H7 (cell line): ENCODE measurements at regions not wholly inside any gene's neighbourhood (a gene's known extent, or its start where the extent isn't known, plus 50 kb on each side); places are given as distances from the start of the nearest gene placed in this dataset.

Experiments used
- DNase-seq: peaks from one replicate; pipeline ENCODE4 v3.0.0; 2012
- H3K27me3 ChIP-seq: 2 replicates; pipeline ENCODE4 v1.6.0; 2011; ENCODE audit warnings: mild to moderate bottlenecking, low read length; ENCODE audit not compliant: control insufficient read depth, insufficient read depth
- H3K36me3 ChIP-seq: replicated peaks from 2 replicates; pipeline ENCODE4 v1.5.1; 2011; ENCODE audit warnings: low read length; ENCODE audit not compliant: control insufficient read depth, insufficient read depth
- H3K4me3 ChIP-seq: 2 replicates; pipeline ENCODE4 v1.5.1; 2011; ENCODE audit warnings: low read depth, mild to moderate bottlenecking, control low read depth, low read length, moderate library complexity; ENCODE audit not compliant: insufficient read depth

GRCh38 chr3:95899494-95899893 is 914.9 kb upstream of the EPHA6 start:
- no peak overlapping the region for H3K4me3 ChIP-seq
- no peaks in the 10 kb centered on the region for H3K27me3 ChIP-seq
- DNase-seq: no peak

GRCh38 chr3:95899911-95900310 is 914.5 kb upstream of the EPHA6 start:
- no peaks in the 10 kb centered on the region for H3K36me3 ChIP-seq
- H3K27me3 ChIP-seq: no peaks in the 10 kb centered on the region
- H3K4me3 ChIP-seq: no peak overlapping the region
- DNase-seq: no peak

More at GRCh38 chr3:95899494-95899893, 914.9 kb upstream of the EPHA6 start:
- H3K36me3 ChIP-seq: no peaks in the 10 kb centered on the region

GRCh38 chr3:95901948-95902347 is 912.4 kb upstream of the EPHA6 start:
- no peaks in the 10 kb centered on the region for H3K36me3 ChIP-seq
- DNase-seq: no peak

GRCh38 chr3:95905182-95905581 is 909.2 kb upstream of the EPHA6 start:
- no peaks in the 10 kb centered on the region for H3K36me3 ChIP-seq
- H3K4me3 ChIP-seq: no peak overlapping the region
- no peaks in the 10 kb centered on the region for H3K27me3 ChIP-seq
- DNase-seq: no peak

More at GRCh38 chr3:95901948-95902347, 912.4 kb upstream of the EPHA6 start:
- Histone ChIP-seq H3K27me3 (no peaks in the 10 kb centered on the region), H3K4me3 (no peak overlapping the region)

GRCh38 chr3:95911767-95912166 is 902.6 kb upstream of the EPHA6 start:
- no peak for DNase-seq
- Histone ChIP-seq H3K4me3 (no peak overlapping the region), H3K27me3 (no peaks in the 10 kb centered on the region), H3K36me3 (no peaks in the 10 kb centered on the region)

DNA sequence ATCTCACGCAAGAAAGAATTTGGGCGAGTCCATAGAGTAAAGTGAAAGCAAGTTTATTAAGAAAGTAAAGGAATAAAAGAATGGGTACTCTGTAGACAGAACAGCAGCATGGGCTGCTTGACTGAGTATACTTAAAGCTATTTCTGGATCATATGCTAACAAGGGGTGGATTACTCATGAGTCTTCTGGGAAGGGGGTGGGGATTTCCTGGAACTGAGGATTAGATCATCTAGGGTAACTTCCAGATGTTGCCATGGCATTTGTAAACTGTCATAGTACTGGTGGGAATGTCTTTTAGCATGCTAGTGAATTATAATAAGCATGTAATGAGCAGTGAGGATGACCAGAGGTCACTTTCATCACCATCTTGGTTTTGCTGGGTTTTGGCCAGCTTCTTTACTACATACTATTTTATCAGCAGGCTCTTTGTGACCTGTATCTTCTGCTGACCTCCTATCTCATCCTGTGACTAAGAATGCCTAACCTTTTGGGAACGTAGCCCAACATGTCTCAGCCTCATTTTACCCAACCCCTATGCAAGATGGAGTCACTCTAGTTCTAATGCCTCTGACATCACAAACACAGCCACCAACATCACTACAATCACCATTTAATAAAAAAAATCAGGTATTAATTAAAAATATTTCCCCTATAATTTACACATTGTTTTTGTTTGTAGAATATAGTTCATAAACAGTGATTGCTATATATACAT is 890.7 kb upstream of the EPHA6 start:
- H3K36me3 ChIP-seq: no peaks in the 10 kb centered on the region
- H3K27me3 ChIP-seq: no peaks in the 10 kb centered on the region
- DNase-seq: no peak
- no peak overlapping the region for H3K4me3 ChIP-seq

- DNase-seq: peak; percentile 22
- Histone ChIP-seq H3K36me3 (no peaks in the 10 kb centered on the region), H3K27me3 (no peaks in the 10 kb centered on the region), H3K4me3 (no peak overlapping the region)
These were observed 887.4 kb upstream of the EPHA6 start for GRCh38 chr3:95926904-95927501.

DNA sequence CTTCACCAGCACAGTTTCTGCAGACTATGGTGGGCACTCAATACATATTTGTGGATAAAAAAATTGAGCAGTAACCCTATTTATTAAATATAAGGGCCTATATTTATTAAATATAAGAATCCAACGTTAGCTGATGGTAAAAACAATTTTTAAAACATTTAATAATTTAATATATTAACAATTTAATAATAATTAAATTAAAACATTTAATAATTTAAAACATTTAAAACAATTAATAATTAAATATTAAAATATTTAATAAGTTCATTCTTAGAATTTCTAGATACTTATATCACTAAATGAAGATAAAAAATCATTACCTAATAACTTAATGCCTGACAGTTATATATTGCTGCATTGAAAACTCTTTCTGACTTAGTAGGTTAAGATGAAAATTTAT is 880.2 kb upstream of the EPHA6 start:
- DNase-seq: no peak
- no peaks in the 10 kb centered on the region for H3K36me3 ChIP-seq

DNA sequence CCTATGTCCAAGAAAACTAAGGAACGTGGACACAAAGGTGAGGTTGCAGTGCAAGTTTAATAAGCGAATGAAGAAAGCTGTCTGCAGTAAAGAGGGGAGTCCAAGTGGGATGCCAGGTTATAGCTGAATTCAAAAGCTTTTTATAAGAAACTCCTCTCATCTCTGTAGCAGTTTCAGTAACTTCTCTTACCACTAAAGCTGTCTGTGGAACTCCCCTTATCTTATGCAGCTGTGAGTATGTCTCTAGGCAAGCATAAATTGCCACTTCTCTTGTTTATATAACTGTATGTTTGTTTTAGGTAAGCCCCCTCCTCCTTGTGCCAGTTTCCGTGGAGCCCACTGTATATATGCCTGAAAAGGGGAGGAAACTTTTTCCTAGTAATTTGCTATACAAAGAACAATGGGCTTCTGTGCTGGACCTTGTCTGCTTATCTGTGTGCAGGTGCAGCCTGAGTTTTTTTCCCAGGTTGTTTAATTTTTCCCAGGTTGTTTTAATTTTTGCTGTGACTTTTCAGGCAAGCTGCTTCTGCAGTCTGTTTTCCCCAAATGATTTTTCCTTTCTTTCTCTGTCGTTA is 875.1 kb upstream of the EPHA6 start:
- Histone ChIP-seq H3K36me3 (no peaks in the 10 kb centered on the region), H3K27me3 (no peaks in the 10 kb centered on the region), H3K4me3 (no peak overlapping the region)
- DNase-seq: no peak

More for the DNA sequence above, 880.2 kb upstream of the EPHA6 start:
- no peak overlapping the region for H3K4me3 ChIP-seq
- H3K27me3 ChIP-seq: no peaks in the 10 kb centered on the region

DNA sequence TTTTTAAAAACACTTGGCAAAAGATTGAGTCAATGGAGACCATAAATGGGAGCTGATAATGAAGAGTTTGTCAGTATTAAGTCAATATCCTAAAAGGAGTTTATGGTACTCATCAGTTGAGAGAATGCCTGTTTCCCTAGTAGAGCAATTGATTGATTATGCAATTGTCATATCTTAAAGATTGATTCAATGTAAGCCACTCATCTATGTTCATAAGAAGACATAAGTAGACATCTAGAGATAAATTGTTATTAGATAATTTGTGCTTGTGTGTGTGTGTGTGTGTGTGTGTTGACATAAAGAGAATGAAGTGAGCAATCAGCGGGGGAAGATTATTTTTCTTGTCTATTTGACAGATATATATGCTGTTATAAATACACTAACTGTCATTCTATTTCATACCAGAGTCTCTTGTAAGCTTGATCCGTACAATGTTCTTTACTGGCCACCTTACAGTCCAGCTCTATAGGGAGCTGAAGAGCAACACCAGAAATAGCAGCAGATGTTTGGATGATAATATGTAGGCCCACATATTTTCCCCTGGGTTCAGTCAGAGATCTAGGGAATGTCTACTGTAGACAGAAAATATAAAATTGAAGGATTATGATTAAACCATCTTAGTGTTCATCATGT is 848.6 kb upstream of the EPHA6 start:
- no peak for DNase-seq
- Histone ChIP-seq H3K4me3 (no peak overlapping the region), H3K36me3 (no peaks in the 10 kb centered on the region), H3K27me3 (no peaks in the 10 kb centered on the region)

DNA sequence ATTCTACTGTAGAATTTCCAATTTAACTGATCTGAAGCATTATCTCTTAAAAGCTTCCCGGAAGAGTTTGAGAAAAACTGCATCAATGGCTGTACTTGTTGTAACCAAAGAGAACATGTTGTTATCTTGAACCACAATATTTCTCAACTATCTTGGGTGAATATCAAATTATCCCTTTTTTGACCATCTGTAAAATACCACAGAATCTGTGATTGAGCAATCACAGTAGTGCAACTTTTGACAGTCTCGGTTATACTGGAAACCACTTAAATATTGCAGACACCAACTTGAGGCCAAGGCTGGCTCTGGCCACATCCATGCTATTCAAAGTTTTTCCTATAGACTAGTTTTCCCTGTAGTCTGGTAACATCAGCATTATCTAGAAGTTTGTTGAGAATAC is 842.8 kb upstream of the EPHA6 start:
- Histone ChIP-seq H3K36me3 (no peaks in the 10 kb centered on the region), H3K4me3 (no peak overlapping the region), H3K27me3 (no peaks in the 10 kb centered on the region)
- no peak for DNase-seq

DNA sequence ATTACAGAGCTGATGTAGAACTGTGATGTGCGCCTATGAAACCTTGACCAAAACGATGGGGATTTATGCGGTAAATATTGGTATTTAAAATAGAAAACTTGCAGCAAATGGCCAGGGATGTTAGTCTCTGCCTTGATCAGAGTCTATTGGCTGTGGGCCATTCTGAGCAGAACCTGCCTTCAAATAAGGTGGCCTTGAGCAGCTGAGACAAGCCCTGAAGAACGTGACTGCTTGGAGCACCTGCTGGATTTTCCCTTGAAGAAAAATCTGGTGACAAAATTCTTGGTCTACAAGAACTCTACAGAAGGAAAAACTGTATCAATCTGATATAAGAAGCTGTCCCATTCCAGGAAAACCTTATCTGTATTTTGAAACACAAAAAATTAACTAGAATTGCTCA is 820.1 kb upstream of the EPHA6 start:
- no peaks in the 10 kb centered on the region for H3K36me3 ChIP-seq
- H3K4me3 ChIP-seq: no peak overlapping the region
- H3K27me3 ChIP-seq: no peaks in the 10 kb centered on the region
- no peak for DNase-seq

GRCh38 chr3:96000966-96001365 is 813.4 kb upstream of the EPHA6 start:
- no peaks in the 10 kb centered on the region for H3K36me3 ChIP-seq
- no peaks in the 10 kb centered on the region for H3K27me3 ChIP-seq
- DNase-seq: no peak
- H3K4me3 ChIP-seq: no peak overlapping the region

- Histone ChIP-seq H3K36me3 (no peaks in the 10 kb centered on the region), H3K27me3 (no peaks in the 10 kb centered on the region), H3K4me3 (no peak overlapping the region)
- no peak for DNase-seq
These were observed 806.7 kb upstream of the EPHA6 start for GRCh38 chr3:96007650-96008195.

- no peaks in the 10 kb centered on the region for H3K36me3 ChIP-seq
- H3K27me3 ChIP-seq: no peaks in the 10 kb centered on the region
- no peak for DNase-seq
- H3K4me3 ChIP-seq: no peak overlapping the region
These were observed 801.5 kb upstream of the EPHA6 start for GRCh38 chr3:96012939-96013338.
